GM20431 (cell line): ENCODE measurements at regions not wholly inside any gene's neighbourhood (a gene's known extent, or its start where the extent isn't known, plus 50 kb on each side); places are given as distances from the start of the nearest gene placed in this dataset.

Experiments used
- in situ Hi-C: fragments of 300-500 bp; cut with MseI, MboI; formaldehyde crosslinking; loops from one replicate; pipeline ENCODE4 v1.15.0; 2020; ENCODE audit warnings: low sequenced_read_pairs; ENCODE audit not compliant: unreplicated experiment

DNA sequence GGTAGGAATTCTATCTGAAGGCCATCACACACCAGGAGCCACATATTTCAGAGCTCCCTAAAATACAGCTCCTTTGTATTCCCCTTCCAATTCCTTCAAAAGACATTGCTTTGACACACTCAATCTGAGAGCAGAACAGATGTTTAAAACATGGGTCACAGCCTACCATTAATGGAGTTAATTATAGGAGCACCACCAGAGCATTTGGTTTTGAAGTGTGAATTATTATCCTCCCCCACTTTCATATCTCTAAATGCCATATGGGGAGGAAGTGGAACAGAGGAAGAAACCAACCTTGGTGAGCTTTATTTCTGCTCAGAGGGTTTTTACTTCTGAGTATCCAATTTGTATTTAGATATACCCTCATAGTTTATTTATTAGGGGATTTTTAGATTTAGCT, 50.7 kb upstream of the TNFRSF21 start:
- in situ Hi-C loops = no loop called here

DNA sequence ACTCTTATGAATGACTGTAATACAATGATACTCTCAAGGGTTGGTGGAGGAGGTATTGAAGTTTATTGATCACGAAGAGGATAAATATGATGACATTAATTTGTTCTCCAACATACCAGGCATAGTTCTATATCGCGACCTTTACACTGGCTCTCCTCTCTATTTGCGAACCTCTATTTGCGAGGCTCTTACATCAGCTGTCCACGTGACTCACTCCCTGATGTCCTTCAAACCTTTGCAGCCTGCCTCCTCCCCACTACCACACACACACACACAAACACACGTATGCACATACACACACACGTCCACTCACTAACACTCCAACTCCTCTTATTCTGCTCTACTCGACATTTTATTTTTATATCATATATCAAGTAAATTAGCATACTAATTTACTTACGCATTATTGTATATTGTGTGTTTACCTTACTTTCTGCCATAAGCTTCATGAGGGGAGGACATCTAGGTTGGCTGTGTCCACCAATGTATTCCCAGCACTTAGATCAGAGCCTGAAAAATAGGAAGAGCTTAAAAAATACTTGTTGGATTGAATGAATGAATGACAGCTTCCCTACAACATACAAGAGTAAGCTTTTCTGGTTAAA, 53.3 kb upstream of the TNFRSF21 start:
- in situ Hi-C loops = no loop called here

- in situ Hi-C loops = no loop called here
These were observed 54.0 kb upstream of the TNFRSF21 start for GRCh38 chr6:47363736-47364135.

DNA sequence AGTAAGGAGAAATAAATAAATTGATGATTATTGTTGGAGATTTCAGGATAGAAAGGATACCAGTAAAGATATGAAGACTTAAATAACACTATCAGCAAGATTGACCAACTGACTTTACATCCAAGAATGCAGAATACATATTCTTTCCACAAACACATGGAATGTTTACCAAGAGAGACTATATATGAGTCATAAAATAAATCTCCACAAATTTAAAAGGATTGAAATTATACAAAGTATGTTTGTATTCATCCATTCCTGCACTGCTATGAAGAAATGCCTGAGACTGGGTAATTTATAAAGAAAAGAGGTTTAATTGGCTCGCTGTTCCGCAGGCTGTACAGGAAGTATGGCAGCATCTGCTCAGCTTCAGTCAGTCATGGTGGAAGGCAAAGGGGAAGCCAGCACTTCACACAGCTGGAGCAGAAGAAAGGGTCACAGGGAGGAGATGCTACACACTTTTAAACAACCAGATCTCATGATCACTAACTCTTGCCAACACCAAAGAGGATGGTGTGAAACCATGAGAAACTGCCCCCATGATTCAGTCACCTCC, 56.7 kb upstream of the TNFRSF21 start:
- in situ Hi-C loops = no loop called here

GRCh38 chr6:47371139-47371869, 61.6 kb upstream of the TNFRSF21 start:
- in situ Hi-C loops = no loop called here

DNA sequence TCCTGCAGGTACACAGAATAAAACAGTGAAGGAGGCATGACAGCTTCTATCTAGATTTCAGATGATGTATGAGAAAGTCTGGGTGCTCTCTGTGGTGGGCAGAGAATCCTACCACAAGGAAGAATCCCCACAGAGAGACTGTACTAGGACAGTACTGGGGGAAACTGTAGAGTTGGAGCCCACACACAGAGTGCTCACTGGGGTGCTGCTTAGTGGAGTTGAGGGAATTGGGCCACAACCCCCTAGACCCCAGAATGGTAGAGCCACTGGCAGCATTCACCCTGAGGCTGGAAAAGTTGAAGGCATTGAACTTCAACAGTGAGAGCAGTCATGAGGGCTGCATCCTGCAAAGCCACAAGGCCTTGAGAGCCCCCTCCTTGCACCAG, 62.2 kb upstream of the TNFRSF21 start:
- in situ Hi-C loops = no loop called here

GRCh38 chr6:47372318-47372717, 62.6 kb upstream of the TNFRSF21 start:
- in situ Hi-C loops = no loop called here

GRCh38 chr6:47375426-47375825, 65.7 kb upstream of the TNFRSF21 start:
- in situ Hi-C loops = no loop called here

DNA sequence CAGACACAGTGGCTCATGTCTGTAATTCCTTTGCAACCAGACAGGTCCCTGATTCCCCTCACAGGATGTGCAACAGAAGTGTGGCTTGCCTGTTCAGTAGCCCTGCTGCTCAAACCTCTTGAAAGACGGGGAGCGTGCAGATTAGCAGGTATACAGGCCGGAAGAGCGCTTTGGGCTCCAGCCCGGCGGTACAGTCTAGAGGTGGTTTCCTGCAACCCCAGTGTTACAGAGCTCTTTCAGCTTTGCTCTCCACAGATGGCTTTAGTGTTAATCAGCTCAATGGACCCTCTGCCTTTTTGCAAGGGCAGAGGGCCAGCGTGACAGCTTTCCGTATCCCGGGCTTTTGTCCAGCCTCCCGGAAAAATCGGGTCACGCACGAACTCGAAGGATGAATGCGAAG, 67.2 kb upstream of the TNFRSF21 start:
- in situ Hi-C loops = no loop called here

- in situ Hi-C loops = no loop called here
These were observed 68.3 kb upstream of the TNFRSF21 start for GRCh38 chr6:47377971-47378370.

- in situ Hi-C loops = no loop called here
These were observed 69.6 kb upstream of the TNFRSF21 start for GRCh38 chr6:47379328-47379727.

- in situ Hi-C loops = no loop called here
These were observed 70.5 kb upstream of the TNFRSF21 start for GRCh38 chr6:47380251-47380650.

GRCh38 chr6:47381036-47381435, 71.3 kb upstream of the TNFRSF21 start:
- in situ Hi-C loops = no loop called here

- in situ Hi-C loops = no loop called here
These were observed 73.7 kb upstream of the TNFRSF21 start for GRCh38 chr6:47383360-47383759.

- in situ Hi-C loops = no loop called here
These were observed 82.0 kb upstream of the TNFRSF21 start for GRCh38 chr6:47391675-47392074.

GRCh38 chr6:47392251-47392650, 82.5 kb upstream of the TNFRSF21 start:
- in situ Hi-C loops = no loop called here

DNA sequence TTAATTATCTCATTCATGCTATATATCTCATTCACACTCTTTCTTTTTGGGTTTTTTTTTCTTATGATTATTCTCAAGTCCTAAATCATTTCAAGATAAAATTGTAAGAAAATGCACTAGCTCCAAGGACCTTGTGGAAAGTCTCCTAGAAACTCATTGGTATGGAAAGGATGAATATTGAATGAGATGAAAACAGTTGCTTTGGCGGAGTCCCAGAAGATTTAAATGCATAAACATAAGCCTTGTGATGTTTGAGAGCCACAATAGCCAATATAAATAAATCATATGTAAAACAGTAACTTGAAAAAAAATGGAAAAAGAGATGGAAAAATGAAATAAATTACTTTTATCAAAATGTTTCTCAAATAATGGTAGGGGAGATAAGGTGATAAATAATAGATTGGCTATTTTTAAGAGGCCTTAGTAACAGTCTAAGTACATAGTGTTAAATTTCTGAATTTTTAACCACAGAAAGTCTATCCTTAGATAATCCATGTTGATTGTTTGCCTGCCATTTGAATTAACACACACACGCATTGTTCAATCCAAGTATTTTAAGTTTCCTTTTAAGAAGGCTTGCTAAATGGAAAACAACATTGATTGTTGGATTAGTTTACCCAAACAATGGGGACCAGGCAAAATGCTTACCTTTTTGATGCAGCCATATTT, 81.1 kb upstream of the CD2AP start:
- in situ Hi-C loops = no loop called here

DNA sequence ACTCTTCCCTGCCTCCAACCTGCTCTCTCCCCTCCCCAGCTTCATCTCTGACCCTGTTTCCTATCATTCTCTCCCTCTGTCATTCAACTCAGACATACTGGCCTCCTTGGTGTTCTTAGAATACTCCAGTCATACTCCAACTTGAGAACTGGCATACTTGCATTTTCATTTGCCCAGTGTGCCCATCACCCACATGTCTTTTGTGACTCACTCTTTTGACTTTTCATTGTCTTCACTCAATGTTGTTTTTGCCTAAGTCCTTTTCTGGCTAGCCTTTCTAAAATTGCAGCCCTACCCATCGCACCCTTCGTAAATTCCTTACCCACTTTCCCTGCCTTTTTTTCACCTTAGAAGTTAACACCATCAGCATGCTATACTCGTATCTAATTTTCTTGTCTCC, 77.0 kb upstream of the CD2AP start:
- in situ Hi-C loops = loop anchor here (25.0 kb wide), 2 partner anchors 212 to 337 kb away; no protein-coding TSS in a partner anchor

GRCh38 chr6:47402081-47402480, 75.5 kb upstream of the CD2AP start:
- in situ Hi-C loops = loop anchor here (25.0 kb wide), 2 partner anchors 210 to 335 kb away; no protein-coding TSS in a partner anchor

- in situ Hi-C loops = loop anchor here (25.0 kb wide), 2 partner anchors 209 to 334 kb away; no protein-coding TSS in a partner anchor
These were observed 74.5 kb upstream of the CD2AP start for GRCh38 chr6:47403056-47403455.

- in situ Hi-C loops = loop anchor here (25.0 kb wide), 2 partner anchors 208 to 334 kb away; no protein-coding TSS in a partner anchor
These were observed 73.8 kb upstream of the CD2AP start for GRCh38 chr6:47403801-47404200.
